ENCODE measurements at regions not wholly inside any gene's neighbourhood (a gene's known extent, or its start where the extent isn't known, plus 50 kb on each side); places are given as distances from the start of the nearest gene placed in this dataset.

GRCh38 chr5:135649435-135649834, 70.6 kb upstream of the CXCL14 start (continued):
- TF ChIP-seq POU6F1 (CRISPR knock-in tag; IDR thresholded peaks at IDR 0.05; ENCODE audit: borderline replicate concordance, low read depth) = no peak

- TF ChIP-seq ZNF70 (CRISPR knock-in tag; IDR thresholded peaks at IDR 0.05) (no peak), RARB (CRISPR knock-in tag; IDR thresholded peaks at IDR 0.05) (no peak), PATZ1 (CRISPR knock-in tag; IDR thresholded peaks at IDR 0.05; ENCODE audit: borderline replicate concordance) (no peak), ZNF8 (CRISPR knock-in tag; IDR thresholded peaks at IDR 0.05) (no peak), GLIS3 (CRISPR knock-in tag; IDR thresholded peaks at IDR 0.05) (no peak), SNAI2 (CRISPR knock-in tag; IDR thresholded peaks at IDR 0.05) (no peak), CSDC2 (CRISPR knock-in tag; IDR thresholded peaks at IDR 0.05) (no peak), PPARA (CRISPR knock-in tag; IDR thresholded peaks at IDR 0.05; ENCODE audit: borderline replicate concordance) (no peak), ZFP30 (CRISPR knock-in tag; IDR thresholded peaks at IDR 0.05) (no peak), OSR1 (CRISPR knock-in tag; IDR thresholded peaks at IDR 0.05) (no peak), ARNTL (CRISPR knock-in tag; IDR thresholded peaks at IDR 0.05; ENCODE audit: borderline replicate concordance, low read depth) (no peak), ZFP3 (CRISPR knock-in tag; IDR thresholded peaks at IDR 0.05) (no peak), CREB5 (CRISPR knock-in tag; IDR thresholded peaks at IDR 0.05; ENCODE audit: low read depth) (no peak), ESRRG (CRISPR knock-in tag; IDR thresholded peaks at IDR 0.05) (no peak)
- ATAC-seq = no peak
Observed at GRCh38 chr5:135648116-135648515, 69.3 kb upstream of the CXCL14 start.

- TF ChIP-seq CSRNP3 (CRISPR knock-in tag; IDR thresholded peaks at IDR 0.05) = no peak
- TF ChIP-seq ZFP30 (CRISPR knock-in tag; IDR thresholded peaks at IDR 0.05) = no peak
- no peak for TF ChIP-seq CREB5 (CRISPR knock-in tag; IDR thresholded peaks at IDR 0.05; ENCODE audit: low read depth)
- no peak for TF ChIP-seq PATZ1 (CRISPR knock-in tag; IDR thresholded peaks at IDR 0.05; ENCODE audit: borderline replicate concordance)
- TF ChIP-seq ISL1 (CRISPR knock-in tag; IDR thresholded peaks at IDR 0.05) = no peak
- TF ChIP-seq BACH2 (CRISPR knock-in tag; IDR thresholded peaks at IDR 0.05; ENCODE audit: borderline replicate concordance) = no peak
- no peak for TF ChIP-seq ESRRG (CRISPR knock-in tag; IDR thresholded peaks at IDR 0.05)
- no peak for TF ChIP-seq ARNTL (CRISPR knock-in tag; IDR thresholded peaks at IDR 0.05; ENCODE audit: borderline replicate concordance, low read depth)
- TF ChIP-seq GLIS3 (CRISPR knock-in tag; IDR thresholded peaks at IDR 0.05) = no peak
- no peak for TF ChIP-seq TSHZ2 (CRISPR knock-in tag; IDR thresholded peaks at IDR 0.05)
- no peak for TF ChIP-seq ZNF8 (CRISPR knock-in tag; IDR thresholded peaks at IDR 0.05)
- ATAC-seq = no peak
Observed at GRCh38 chr5:135645336-135646180, 66.8 kb upstream of the CXCL14 start.

All from SK-N-SH treated with all-trans-retinoic acid at 6 μM for 48 hours (cell line).